Stimulated activated CD4-positive, alpha-beta T cell treated with anti-CD3 and anti-CD28 coated beads, Interleukin-4, amount 100 ng/mL, for 48 hours (primary cell): ENCODE measurements at regions not wholly inside any gene's neighbourhood (a gene's known extent, or its start where the extent isn't known, plus 50 kb on each side); places are given as distances from the start of the nearest gene placed in this dataset.
"Not testable (repeated sequence)": the region's sequence is repeated elsewhere in the genome, so short reads cannot be mapped to it uniquely, and the experiment has no call there.

Source experiments
- DNase-seq, 2 donors: peaks; one replicate each; pipeline ENCODE4 v3.0.0-alpha.2; 2020; ENCODE audit warnings: low read depth in 2 of 2

DNA sequence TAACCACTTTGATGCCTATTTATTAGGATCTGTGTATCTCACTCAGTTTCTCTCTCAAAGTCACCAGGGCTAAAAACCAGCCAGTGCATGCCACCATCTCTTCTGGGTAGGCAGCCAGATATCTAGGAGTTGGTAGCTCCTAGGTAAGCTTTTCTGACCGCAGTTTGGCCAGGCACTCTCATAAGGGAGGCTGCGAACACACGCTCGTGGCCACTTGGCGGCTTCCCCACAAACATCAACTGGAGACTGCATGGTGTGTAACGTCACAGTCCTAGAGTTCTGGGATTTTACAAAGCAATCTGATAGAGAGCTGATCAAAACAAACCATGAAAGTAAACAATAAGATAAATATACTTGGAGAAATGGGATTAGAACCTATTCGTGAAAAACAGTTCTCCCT lies 424.3 kb upstream of the ACVR2A start:
- DNase-seq: no peak

DNA sequence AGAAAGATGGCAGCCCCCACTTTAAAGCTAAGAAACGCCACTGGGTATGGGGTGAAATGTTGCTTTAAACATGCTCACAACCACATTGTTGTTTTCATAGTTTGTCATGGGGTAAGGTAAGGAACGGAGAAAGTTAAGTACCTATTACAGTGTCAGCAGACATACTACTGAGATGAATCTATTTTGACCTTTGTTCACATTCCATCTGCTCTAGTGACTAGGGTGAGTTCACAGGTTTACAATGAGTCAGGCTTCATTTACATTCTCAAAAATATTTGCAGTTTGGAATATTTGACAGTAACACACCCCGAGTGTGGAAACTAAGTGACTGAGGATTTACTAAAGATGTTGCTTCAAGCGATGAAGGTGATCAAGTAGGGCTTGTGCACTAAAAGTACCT lies 428.7 kb upstream of the ACVR2A start:
- DNase-seq: no peak

DNA sequence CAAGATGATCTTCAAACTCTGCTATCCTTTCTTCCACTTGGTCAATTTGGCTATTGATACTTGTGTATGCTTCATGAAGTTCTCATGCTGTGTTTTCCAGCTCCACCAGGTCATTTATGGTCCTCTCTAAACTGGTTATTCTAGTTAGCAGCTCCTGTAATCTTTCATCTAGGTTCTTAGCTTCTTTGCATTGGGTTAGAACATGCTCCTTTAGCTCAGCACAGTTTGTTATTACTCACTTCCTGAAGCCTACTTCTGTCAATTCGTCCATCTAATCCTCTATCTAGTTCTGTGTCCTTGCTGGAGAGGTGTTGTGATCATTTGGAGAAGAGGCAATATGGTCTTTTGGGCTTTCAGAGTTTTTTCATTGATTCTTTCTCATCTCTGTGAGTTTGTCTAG lies 430.2 kb upstream of the ACVR2A start:
- not testable (repeated sequence) for DNase-seq

DNA sequence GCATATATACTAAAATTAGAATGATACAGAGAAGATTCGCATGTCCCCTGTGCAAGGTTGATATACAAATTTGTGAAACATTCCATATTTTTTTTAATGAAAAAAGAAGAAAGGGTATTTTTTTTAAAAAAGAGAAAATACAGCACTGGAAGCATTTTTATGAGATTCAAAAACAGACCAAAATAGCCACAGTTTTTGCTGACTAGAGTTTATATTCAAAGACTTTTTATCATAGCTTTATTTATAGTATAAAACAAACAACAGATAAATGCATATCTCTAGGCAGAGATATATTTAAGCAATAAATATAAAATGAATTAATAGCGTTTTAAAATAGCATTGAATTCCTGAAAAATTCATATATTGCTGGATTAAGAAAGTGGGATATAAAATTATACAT lies 436.5 kb upstream of the ACVR2A start:
- DNase-seq: no peak

DNA sequence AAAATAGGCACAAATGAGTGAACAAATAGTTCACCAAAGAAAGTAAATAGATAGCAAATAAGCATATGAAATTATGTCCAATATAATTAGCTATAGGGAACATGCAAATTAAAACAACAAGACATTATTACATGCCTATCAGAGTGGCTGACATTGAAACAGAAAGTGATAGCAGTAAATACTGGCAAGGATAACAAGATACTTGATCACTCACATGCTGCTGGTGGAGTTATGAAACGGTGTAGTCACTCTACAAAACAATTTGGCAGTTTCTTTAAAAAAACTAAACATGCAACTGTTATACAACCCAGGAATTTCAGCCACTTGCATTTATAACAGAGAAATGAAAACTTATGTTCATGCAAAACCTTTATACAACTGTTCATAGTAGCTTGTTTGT lies 439.2 kb upstream of the ACVR2A start:
- no peak for DNase-seq

DNA sequence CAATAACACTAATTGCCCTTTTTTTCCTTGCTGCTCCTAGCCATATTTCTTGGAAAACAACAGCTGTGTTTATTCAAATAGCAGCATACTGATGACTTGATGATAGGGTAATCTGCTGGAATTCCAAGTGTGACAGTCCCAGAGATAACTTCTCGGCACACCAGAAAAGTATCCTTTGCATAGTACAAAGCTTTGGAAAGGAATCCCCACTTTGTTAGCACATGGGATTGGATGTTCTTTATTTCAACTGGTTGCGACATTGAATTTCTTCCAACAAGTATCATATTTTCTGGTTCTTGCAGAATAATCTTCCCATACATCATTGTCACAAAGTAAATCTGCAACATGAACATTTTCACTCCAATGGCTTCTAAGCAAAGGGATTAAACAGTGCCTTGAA lies 445.8 kb upstream of the ACVR2A start:
- DNase-seq: no peak

DNA sequence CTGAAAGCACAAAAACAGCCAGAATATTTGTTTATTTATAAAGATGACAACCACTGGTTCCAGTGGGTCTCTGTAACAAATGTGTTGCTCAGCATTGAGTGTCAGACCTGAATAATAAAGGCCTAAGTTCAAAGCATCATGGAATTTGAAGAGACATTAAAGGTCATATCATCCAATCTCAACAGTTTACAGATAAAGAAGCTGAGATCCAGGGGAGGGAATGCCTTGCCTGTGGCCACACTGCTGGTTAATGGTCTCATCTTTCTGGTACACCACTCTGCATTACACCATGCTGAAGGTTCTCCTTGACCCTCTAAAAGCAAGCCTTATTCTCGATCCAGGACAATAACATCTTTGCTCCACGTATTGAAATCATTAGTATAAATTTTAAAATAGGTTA lies 446.5 kb upstream of the ACVR2A start:
- DNase-seq: no peak

DNA sequence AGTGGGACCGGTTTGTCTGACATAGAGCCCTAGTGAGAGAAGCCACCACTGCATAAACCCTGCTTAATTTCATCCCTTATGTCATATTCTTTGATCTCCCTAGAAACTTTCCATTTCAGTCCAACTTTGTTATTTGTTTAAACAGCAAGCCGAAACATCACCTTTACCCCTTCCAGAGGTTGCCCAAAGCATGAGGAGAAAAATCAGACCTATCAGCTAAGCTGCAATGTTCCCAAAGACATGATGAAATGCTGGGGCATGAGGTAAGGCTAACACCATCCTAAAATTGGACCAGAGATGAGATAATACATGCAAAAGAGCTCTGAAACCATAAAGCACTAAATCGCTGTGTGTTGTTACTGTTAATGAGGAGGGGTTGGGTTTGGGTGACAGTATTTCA lies 447.9 kb upstream of the ACVR2A start:
- no peak for DNase-seq

DNA sequence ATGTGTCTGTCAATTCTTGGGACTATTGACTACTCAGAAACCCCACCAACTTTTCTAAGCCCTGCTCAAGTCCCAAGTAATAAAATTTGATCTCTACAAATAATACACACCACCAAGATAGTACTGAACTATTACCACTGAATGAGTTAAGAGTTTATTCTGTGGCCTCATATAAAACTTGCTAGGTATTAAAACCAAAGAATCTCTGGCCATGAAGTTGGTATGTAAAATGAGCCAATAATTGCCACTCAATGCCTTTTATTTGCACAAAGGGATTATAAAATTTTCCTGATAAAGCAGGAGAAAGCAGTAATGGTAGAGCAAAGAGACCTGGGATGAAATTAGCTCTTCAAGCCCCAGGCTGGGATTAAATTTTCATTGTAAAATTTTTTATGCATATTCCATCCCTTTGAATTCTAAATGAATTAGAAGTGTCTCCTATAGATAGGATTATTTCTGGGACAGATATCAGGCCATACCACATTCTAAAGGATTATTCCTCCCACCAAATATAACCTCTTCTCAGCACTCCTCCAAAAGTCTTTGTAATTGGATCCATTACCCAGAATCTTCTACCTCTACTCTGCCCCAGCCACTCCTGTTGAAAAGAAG lies 450.5 kb upstream of the ACVR2A start:
- no peak for DNase-seq

DNA sequence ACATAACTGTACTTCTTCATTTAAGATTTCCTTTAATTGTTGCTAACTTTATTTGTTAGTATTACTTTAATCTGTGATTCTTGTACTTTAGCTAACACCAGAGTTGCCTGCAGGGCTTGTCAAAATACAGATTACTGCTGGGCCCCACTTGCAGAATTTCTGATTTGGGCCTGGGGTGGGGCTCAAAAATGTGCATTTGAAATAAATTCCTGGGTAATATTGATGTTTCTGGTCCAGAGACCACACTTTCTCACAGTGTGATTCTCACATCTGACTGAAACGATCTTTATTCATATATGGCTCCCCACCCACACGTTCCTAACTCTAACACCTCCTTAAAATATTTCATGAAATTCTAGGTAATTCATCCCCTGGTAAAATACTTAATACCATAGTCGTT lies 452.6 kb upstream of the ACVR2A start:
- DNase-seq: no peak

DNA sequence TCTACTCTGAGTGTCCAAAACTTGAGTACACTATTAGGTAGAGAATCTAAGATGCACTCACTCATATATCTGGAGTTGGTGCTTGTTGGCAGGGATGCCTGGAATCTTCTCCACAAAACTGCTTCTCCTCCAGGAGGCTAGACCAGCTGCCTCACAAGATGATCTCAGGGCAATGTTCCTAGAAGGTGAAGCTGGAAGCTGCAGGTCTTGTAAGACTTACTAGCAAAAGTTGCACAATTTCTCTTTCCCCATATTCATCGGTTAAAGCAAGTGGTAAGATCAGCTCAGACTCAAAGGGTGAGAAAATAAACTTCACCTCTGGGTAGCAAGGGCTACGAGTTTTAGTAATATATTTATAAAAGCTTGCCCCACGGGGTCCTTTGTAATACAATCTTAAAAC lies 454.4 kb upstream of the ACVR2A start:
- DNase-seq: no peak

DNA sequence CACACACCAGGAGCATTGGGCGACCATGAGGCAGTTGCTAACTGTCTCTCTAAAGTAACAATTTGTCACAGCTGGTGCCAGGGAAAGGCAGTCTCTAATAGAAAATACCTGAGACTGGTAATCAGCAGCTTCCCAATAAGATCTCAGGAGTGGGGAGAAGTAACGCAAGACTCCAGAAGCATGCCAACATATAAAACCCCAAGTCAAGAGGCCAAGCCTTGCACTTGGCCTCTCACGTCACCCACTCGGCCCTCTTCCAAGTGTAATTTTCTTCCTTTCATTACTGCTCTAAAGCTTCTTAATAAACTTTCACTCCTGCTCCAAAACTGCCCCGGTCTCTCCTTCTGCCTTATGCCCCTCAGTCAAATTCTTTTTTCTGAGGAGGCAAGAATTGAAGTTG lies 455.6 kb upstream of the ACVR2A start:
- no peak for DNase-seq

DNA sequence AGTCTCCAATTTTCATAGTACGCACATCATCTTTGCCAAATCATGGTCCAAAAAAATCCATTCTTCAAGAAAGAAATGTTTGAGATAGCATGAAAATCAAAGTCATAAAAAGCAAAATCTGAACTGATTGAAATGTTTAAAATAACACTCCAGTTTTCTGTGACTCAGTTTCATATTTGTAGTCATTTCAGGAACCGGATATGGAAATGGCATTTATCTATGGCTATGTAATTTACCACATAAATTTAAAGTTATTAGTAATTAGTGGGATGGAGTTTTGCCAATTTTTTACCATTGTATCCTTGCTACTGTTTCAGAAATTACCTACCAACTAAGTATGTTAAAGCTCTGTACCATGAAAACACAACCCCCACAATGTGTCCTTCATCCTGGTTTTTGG lies 456.6 kb upstream of the ACVR2A start:
- no peak for DNase-seq

DNA sequence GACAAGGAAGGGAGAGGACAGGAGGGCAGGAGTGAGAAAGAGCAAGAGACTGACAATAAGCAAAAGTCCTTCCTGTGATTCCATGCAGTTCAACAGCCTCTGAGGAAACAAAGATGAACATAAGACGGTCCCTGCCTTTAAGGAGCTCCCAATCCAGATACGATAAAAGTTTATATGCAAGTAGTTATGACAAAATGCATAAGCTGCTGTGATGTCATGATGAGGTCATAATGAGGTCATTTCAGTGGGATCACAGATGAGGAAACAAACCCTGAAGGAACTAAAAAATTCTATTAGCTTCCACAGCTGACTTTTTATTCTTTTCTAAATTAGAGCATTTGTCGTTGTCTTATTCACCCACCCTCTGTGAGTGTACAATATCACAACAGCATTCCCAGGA lies 458.5 kb upstream of the ACVR2A start:
- DNase-seq: no peak

DNA sequence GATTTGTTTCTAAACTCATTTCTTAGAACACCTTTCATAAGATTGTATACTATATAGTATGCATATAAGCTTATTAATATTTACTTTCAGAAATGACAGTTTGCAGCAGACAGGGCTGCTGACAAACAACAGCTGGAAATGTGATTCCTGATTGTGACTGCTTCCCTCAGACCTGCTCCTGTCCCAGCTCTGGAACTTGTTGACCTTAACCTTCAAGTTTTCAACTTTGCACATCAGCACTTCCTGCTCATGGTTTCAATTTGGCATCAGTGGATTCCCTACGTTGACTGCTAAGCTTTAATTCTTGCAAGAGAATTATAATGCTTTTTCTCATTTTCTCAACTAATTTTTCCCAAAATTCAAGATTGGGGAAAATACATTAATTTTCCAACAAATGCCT lies 459.2 kb upstream of the ACVR2A start:
- no peak for DNase-seq

DNA sequence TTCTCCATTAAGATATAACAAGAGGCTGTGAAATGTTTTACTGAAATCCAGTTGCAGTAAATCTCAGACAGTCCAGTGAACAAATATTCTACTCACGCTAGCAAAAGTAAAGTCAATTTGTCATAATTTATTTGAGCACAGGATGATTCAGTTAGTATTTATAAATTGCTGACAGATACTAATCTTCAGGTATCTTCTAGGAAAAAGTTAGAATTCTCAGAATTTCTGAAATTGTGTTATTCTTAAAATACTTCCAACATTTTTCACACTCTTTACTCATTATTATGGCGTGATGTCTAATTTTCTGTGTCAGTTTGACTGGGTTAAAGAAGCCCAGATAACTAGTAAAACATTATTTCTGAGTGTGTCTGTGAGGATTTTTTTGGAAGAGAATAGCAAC lies 460.2 kb upstream of the ACVR2A start:
- no peak for DNase-seq

DNA sequence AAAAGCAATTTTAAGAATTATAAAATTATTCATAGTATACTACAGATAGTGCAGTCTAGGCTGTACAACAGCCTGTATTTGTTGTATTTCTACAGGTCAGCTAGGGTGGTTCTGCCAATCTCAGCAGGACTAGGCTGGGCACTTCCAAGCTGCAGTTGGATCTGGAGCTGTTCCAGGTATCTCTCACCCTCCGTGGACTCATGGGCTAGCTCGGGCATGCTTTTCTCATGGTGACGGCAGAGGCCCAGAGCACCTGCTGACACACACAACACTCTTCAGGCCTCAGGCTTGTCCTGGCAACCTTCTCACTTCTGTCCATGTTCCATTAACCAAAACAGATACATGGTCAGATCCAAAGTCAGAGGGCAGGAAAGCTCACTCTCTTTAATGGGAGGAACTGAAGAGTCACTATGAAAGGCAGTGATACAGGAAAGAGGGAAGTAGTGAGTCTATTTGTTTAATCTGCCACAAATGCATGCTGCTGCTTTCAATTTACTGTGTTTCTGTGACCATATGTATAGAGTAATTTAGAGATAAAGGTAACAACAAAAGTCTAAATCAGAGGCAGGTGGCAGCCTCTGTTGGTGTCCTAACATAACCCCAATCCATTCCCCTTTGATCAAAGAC lies 462.4 kb upstream of the ACVR2A start:
- DNase-seq: no peak

DNA sequence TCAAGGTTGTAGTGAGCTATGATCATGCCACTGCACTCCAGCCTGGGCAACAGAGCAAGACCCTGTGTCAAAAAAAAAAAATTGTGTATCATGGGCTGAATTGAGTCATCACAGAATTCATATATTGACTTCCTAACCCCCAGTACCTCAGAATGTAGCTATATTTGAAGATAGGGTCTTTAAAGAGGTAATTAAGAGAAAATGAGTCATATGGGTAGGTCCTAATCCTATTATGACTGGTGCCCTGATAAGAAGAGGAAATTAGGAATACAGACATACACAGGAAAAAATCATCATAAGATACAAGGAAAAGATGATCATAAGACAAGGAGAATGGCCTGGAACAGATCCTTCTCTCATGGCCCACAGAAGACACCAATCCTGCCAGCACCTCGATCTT lies 466.4 kb upstream of the ACVR2A start:
- no peak for DNase-seq

DNA sequence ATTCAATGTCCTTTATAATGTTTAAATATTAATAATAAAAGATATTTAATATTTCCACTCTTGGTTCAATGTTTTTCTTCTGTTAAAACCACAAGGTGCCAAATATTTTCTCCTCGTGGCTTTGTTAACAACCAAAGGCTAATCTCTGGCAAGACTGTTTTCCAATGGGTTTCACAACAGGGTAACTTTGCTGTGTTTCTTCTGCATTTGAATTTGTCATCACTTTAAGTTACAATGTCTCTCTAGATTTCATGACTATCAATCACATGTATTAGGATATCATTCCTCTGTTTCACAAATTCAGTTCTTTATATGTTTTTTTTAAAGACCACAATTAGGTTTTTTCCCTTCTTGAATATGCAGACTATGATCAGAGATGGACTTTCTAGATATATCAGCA lies 469.8 kb upstream of the ACVR2A start:
- DNase-seq: no peak

DNA sequence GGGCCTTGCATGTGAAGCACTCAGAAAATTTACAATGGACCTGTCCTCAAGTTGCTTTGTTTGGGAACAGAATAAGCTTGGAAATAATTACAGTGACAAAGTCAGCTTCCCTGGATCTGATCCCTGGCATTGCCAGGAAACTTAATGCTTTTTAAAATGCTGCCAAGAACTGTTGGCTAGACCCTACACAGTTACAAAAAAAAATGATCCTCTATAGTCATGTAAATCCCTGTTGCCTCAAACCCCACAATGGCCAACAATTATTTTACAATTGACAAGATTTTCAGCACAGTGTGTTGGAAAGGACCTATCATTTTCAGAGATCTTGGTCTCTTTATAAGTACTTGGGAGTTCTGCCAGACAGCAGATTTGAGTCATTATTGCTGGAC lies 470.4 kb upstream of the ACVR2A start:
- DNase-seq: no peak

DNA sequence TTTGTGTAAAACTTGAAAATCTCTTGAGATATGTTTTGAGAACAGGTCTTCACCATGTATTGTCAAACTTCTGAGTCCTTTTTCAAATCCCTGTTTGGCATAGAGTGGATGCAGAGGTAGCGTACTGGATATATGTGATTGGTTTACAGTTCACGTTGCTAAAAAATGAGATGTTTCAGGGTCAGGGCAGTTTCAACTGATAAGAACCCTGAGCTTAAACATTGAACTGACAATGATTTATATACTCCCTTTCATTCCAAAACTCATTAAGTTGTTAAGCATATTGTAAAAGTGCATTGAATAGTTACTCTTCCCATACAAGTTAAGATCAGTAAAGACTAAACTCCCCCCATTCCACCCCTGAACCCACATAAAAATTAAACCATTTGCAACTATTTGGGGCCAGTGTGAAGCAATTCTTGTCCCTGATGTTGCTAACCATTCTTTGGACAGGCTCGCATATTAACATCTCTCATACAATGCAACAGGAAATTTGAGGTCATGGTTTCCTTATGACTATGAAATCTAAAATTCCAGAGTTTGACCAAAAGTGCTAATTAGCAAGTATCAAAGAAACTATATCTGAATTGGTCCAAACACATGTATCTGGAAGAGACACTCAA lies 470.9 kb upstream of the ACVR2A start:
- DNase-seq: no peak

DNA sequence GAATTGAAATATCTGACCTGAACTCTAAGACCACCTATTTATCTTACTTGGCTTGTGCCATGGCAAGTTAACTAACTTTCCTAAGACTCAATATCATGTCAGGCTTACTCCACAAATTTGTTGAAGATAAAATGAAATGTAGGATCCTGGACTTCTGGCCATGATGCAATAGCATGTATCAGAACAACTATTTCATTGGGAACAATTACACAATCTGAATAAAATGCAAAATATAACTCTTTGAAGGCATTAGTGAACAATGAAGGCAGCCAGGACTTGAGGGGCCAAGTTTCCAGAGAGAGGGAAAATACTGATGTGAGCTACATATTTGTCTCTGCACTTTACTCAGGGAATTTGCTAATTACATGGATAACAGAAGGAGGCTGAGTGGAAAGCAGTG lies 476.5 kb upstream of the ACVR2A start:
- no peak for DNase-seq

DNA sequence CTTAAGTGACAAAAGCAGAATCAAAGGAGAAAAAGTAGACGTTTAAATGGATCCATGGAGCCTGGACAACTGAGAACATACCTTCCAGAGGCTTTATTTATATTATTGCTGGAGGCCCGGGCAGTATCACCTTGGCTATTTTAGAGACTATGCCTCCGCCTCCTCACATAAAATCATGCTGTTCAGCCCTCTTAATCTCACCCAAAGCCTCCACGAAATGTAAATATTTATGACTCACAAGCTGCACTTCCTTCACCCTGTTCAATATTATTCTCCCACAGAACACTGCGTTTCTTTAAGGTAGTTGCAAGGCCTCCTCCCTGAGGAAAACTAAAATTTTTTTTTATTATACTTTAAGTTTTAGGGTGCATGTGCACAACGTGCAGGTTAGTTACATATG lies 478.6 kb upstream of the ACVR2A start:
- DNase-seq: no peak

DNA sequence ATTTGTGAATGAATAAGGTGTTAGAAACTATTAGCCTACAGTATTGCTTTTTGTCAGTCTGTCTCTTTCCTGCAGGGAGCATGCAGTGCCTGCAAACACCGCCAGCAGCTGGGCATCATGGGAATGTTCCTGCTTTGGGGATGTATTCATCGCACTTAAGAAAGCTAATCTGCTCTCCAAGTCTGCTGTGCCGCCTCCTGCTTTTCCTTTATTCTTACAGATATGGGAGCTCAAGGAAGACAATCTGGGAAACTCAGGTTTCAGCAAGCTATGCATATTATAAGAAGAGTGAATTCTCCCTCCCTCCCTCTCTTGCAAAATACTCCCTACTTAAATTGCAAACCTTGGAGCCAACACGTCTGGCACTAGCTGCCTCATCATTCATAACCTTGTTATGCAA lies 479.2 kb upstream of the ACVR2A start:
- DNase-seq: no peak
